GM10266 (cell line): ENCODE measurements at regions not wholly inside any gene's neighbourhood (a gene's known extent, or its start where the extent isn't known, plus 50 kb on each side); places are given as distances from the start of the nearest gene placed in this dataset.

Source experiments
- DNase-seq: peaks from one replicate; pipeline ENCODE4 v3.0.0; 2012; ENCODE audit errors: extremely low spot score
- TF ChIP-seq, protein P1 (sequence below): IDR thresholded peaks from 2 replicates; pipeline ENCODE4 v1.5.1; 2012; ENCODE audit warnings: mild to moderate bottlenecking, low read depth; ENCODE audit not compliant: control insufficient read depth, insufficient read depth; ENCODE audit errors: missing control alignments

DNA sequence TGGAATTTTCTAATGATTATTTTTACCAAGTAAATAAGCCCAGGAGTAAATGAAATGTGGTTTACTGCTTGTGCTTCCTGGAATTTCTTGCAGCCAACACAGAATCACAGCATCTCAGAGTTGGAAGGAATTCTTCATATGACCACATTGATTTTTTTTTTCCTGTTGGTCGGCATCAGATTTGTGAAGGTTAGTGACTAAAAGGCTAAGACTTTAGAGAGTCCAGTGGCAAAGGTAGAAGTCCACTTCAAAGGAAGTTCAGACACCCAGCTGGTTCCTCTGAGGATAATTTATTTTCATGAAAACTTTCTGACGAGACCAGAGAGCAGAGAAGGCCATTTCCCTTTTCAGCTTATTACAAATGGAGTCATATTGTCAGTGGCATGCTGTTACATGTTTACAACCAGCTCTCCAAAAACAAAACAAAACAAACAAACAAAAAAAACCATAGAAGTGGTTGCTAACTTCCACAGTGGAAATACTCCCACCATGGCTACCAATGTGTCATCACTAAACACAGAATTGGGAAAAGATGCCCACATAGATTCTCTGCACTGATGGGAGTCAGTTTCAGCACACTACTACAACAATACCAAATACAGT, 77.2 kb upstream of the CDC42BPA start:
- no peak for DNase-seq
- TF ChIP-seq, protein P1, sequence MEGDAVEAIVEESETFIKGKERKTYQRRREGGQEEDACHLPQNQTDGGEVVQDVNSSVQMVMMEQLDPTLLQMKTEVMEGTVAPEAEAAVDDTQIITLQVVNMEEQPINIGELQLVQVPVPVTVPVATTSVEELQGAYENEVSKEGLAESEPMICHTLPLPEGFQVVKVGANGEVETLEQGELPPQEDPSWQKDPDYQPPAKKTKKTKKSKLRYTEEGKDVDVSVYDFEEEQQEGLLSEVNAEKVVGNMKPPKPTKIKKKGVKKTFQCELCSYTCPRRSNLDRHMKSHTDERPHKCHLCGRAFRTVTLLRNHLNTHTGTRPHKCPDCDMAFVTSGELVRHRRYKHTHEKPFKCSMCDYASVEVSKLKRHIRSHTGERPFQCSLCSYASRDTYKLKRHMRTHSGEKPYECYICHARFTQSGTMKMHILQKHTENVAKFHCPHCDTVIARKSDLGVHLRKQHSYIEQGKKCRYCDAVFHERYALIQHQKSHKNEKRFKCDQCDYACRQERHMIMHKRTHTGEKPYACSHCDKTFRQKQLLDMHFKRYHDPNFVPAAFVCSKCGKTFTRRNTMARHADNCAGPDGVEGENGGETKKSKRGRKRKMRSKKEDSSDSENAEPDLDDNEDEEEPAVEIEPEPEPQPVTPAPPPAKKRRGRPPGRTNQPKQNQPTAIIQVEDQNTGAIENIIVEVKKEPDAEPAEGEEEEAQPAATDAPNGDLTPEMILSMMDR, result no peak

DNA sequence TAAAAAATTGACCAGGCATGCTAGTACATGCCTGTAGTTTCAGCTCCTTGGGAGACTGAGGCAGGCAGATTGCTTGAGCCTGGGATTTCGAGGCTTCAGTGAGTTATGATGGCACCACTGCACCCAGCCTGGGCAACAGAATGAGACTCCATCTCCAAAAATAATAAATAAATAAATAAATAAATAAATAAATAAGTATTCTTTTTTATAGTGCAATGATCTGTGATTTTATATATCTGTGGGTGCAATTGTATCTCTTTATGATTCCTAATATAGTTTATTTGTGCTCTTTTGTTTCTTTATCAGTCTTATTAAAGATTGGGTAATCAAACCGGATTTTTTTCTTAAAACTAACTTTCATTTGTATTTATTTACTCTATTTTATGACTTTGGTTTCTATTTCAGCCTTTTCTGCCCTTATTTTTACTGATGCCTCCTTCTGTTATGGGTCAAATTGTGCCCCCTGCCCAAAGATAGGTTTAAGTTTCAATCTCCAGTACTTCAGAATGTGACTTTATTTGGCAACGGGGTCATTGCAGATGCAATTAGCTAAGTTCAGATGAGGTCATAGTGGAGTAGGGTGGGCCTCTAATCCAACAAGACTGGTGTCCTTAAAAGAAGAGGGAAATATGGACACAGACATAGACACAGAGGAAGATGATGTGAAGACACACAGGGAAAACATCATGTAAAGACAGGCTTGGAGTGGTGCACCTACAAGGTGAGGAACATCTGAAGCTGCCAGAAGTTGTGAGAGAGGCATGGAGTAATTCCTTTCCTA, 74.9 kb upstream of the CDC42BPA start:
- TF ChIP-seq, protein P1, result no peak
- no peak for DNase-seq

DNA sequence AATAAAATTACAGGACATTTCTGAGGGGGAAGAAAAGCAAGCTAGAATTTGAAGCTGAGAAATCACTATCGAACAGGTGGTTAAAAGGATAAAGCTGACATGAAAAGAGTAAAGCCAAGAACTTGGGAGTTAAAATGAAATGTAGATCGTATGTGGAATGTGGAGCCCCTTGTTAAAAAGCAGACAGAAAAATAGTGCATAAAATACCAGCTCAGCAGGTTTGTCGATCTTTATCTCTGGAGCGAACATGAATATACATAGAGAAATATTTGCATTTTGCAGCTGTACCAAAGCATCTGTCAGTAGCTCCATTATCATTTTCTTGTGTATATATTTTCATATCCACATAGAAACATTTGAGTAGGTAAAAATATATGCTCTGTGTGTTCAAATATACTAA, 73.6 kb upstream of the CDC42BPA start:
- DNase-seq, result no peak
- TF ChIP-seq, protein P1, result no peak

DNA sequence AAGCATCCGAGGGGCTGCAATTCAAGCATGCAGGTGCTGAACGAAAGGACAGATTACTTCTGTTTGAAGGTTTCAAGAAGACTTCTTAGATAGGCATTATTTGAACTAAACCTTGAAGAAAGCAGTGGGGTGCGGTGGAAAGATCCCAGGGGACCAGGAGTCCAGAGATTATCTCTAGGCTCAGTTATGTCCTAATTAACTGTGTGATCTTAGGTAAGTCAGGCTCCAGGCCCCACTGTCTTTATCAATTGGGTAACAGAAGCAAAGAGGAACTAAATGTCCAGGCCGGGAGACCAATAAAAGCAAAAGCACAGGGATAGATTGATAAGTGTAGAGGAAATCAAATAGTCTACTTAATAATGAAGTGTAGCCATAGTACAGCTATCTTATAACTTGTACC, 72.9 kb upstream of the CDC42BPA start:
- TF ChIP-seq, protein P1, result no peak
- DNase-seq, result no peak

DNA sequence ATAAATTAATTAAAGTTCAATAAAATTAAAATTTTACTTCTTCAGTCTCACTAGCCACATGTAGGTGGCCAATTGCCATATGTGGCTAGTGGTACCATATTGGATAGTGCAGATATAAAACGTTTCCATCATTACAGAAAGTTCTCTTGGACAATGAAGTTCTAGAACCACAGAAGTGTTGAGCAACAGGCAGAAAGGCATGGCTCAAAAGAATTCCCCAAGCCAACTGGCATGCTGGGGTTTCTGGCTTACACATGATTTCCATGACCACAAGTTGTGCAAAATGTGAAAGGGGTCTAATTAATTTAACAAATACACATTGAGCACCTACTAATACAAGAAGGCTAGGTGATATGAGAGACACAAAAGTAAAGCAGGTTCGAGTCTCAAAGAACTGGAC, 72.2 kb upstream of the CDC42BPA start:
- no peak for DNase-seq
- TF ChIP-seq, protein P1, result no peak

DNA sequence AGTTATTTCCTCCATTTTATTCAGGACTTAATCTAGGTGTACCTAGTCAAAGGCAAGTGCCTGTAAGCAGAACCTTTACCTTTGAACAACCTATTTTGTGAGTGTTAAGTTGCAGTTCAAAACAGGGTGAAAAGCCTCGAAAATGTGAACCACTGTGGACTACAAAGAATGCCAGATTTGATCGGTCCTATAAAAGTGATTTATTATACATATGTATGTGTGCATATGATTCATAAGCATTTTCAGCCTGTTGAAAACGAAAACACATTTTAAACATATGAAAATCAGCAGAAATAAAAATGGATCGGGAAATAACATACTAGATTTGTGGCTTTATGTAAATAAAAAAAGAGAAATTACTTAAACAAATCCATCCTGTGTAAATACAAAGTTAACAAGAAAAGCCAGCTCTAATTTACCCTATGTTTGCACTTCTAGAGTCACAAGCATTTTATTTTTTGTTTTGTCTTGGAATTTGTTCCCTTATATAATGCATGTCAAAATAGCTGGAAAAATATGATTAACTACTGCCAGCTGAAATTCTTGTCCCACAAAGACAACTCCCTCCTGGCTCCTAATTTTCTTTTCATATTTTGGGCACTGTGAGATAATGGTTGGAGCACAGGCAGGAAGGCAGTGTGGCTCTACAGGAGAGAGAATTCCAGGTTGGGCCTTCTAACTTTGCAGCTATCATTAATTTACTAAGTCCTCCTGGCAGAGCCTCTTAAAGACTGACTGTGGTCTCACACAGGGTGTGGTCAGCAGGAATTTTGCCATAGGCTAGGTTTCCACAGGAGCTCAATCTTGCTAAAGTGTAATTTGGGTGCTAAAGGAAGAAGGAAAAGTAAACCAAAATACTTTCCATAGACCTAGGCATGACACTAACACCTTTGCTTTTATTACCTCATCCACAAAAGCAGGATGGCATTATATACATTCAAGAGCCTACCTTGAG, 70.2 kb upstream of the CDC42BPA start:
- TF ChIP-seq, protein P1, result no peak
- no peak for DNase-seq
